Glomerular visceral epithelial cell (primary cell): ENCODE measurements at regions not wholly inside any gene's neighbourhood (a gene's known extent, or its start where the extent isn't known, plus 50 kb on each side); places are given as distances from the start of the nearest gene placed in this dataset.
A peak's percentile ranks its signal among the peaks of the same experiment; 100 is the strongest.

ENCODE experiments used
- DNase-seq: peaks from one replicate; pipeline ENCODE4 v3.0.0-alpha.2; 2016; ENCODE audit errors: extremely low spot score

DNA sequence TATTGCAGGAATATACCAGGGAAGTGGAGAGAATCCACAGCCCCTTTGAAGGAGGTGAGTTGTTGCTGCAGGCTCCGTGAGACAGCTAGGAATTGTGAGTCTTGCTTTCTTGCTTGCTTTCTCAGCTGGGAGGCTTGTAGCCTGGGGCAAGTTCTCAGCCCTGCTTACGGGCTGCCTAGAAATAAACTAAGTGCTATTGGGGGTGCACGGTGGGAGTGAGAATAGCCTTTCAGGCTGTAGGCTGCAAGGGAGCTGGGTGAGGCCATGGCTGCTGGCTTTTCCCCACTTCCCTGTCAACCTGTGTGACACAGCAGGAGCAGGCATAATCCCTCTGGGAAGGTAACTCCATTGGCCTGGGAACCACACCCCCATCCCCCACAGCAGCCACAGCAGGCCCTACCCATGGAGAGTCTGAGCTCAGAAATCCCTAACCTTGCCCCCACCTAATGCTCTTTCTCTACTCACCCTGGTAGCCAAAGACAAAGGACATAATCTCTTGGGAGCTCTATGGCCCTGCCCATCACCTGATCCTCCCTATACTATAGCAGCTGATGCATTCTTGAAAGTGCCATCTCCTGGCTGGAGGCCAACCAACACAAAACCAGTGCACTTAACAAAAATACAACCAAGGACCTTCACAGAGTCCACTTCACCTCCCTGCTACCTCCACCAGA, 113.0 kb downstream of the MMRN1 start:
- no peak for DNase-seq

DNA sequence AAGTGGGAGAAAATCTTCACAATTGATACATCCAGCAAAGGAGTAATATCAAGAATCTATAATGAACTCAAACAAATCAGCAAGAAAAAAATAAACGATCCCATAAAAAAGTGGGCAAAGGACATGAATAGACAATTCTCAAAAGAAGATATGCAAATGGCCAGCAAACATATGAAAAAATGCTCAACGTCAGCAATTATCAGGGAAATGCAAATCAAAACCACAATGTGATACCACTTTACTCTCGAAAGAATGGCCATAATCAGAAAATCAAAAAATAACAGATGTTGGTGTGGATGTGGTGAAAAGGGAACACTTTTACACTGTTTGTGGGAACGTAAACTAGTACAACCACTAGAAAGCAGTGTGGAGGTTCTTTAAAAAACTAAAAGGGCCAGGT, 114.3 kb upstream of the CCSER1 start:
- no peak for DNase-seq

DNA sequence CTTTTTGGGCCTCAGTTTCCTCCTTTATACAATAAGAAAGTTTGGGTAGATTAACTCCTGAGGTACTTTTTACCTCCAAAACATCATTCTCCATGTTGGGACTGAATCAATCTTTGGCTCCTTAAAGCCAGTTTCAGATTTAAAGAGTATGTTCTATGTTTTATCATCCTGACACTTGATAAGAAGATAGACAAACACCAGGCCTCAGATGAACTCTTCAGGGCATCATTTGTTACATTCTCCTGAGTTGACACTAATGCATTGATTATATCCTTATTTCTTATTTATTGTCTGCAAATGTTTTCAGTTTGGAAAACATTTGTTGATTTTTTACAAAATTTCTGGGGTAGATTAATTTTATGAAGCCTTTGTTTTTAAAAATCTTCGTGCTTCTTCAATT, 102.7 kb upstream of the CCSER1 start:
- DNase-seq = no peak

DNA sequence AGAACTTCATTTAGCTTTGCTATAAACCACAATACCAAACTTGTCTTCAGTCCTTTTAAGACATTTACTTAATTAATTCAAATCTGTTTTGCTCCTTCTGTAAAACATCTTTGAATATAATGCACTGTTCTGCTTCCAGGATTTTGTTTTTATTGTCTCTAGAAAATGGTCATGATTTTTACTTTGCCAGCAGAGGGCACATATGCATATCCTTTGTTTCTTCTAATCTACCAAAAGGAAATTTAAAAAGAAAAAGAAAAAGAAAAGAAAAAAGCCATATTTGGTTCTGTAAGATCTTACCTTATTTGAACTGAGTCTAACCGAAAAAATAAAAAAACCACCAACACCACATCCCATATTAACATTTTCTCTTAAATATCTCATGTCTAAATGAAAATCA, 101.9 kb upstream of the CCSER1 start:
- peak; percentile 6 for DNase-seq

DNA sequence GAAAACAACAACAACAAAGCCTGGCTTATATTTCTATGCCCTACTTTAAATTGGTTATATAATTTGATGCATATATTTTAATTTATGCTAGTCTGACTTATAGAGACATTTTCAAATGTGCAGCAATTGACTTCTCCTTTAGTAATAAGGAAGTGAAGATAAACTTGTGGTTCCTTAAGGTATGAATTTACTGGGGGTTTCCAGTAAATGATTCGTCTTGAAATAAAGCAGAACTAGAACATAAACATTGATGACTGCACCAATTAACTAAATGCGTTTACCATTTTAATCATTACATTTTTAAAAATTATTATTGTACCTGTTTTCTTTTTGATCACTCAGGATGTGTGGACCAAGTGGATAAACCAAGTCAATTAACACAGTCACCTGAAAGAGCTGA, 99.6 kb upstream of the CCSER1 start:
- no peak for DNase-seq

DNA sequence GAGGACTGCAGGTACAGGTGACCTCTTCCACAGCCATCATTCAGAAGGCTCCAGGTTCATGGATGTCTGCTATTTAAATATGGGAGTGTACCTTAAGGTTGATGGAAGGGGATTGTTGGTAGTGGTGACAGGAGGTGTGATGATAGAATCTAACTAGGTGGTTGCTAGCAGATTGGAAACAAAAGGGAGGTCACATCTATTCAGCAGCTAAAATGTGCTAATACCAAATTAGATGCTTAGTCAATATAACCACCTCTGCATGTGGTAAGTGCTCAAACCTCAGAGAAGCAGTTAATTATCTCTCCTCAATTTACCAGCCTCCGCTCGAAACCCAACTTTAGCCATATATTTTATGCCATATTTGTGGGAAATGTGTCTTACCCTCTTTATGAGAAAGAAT, 98.7 kb upstream of the CCSER1 start:
- no peak for DNase-seq

DNA sequence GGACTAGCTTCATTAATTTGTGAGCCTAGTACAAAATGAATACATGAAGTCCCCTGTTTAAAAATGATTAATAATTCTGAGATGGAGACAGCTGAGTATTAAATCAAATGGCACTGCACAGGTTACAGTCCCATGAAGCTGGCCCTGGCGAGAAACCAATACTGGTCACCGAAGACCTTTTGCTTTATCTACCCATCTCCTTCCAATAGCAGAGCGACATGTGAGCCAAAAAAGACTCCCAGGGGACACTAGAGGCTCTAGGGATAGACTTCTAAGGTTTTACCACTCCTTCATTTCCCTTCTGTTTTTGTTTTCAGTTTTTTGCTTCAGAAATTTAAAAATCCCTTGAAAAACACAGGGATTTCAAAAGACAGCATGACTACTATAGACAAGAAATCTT, 97.0 kb upstream of the CCSER1 start:
- DNase-seq = no peak

DNA sequence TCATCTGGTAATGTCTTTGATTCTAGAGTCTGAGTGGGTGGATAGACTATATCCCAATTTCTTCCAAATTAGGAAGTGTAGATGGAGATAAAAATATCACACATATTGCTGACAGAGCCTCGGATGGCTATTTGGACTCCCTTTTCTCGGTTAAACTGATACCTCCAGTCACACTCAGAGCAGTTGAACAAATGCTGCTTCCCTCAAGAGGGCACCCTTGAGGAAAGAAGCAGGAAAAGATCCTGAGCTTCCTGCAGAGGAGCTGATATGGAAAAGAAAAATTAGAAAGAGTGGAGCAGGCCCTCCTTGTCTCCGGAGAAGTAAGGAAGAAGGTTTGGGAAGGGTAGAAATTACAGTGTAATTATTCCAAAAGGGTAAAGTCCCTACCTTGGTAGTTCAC, 96.2 kb upstream of the CCSER1 start:
- DNase-seq = peak; percentile 11

DNA sequence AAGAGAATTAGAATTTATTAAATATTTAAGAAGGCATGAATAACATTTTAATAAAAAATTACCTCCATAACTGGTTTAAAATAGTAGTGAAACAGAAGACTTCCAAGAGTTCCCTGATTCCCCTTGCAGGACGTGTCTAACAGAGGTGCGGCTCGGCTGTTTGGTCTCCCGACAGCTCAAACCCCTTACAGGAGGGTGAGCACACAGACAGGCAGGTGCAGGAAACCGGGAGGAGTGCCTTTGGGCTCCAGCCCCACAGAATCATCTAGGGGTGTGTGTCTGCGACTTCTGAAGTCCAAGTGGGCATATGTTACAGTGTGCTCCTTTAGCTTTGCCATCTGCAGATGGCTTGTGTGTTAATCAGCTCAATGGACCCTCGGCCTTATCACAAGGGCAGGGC, 88.1 kb upstream of the CCSER1 start:
- DNase-seq = no peak

DNA sequence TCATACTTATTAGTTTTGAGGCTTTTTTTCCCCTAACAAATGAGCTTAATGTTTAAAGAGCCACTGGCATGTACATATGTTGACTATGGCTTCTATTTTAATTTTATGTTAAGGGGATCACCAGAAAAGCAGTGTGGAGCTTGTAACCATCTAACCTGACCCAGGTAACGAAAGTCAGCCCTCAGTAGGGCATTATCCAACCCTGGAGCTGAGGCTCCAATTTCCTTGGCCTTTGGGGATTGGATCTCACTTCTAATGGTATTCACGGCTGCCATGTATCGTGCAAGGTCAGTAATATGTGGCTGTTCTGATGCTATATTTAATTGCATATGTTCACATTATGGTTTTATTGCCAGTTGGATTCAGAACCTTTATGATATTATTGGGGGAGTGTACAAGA, 75.2 kb upstream of the CCSER1 start:
- no peak for DNase-seq

DNA sequence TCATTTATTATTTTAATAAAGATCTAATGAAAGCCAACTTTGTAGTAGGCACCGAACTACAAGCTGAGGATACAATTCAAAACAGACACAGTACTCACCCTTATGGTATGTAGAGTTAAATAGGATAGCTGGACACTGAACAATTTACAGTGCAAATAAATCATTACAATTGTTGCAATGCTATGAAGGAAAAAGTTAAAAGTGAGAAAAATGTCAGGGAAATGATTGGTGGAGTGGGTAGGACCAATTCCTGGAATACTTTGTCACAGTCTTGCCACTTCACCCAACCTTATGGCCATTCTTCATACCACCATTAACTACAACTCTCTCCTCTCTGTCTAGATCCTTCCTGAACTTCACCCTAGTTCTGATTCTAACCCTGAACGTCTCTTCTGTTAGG, 70.1 kb upstream of the CCSER1 start:
- no peak for DNase-seq

DNA sequence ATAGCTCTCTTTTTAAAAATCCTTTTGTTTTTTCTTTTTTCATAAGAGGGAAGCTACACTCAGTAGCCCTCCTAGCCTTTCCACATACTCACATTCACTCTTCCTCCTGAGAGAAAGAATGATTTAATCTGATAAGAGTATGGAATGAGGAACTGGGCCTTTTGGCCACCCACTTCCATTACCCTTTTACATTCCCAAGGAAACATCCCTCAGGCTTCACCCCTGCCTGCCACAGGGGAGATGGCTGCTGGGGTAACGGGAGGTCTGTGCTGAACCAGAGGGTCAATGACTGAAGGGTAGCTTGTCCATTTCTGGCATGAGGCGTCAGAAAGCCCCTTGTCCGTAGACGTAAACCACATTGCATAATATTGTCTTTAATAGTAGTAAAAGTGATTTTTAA, 67.2 kb upstream of the CCSER1 start:
- no peak for DNase-seq

DNA sequence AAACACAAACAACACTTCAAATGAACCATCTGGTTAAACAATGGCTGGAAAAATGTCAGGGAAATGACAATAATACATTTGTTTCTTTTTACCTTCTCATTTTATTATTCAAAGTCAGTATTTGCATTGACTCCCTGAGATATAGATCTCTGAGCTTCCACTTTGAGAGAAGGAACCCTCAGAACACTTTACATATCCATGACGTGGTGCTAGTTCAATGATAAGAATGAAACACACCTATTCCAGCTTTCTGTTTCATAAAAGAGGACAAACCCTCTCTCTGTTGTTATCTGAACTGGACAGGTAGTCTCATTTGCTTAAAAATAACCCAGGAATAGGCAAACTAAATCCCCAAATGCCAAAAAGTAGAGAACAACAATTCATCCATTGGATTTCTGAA, 65.3 kb upstream of the CCSER1 start:
- no peak for DNase-seq

DNA sequence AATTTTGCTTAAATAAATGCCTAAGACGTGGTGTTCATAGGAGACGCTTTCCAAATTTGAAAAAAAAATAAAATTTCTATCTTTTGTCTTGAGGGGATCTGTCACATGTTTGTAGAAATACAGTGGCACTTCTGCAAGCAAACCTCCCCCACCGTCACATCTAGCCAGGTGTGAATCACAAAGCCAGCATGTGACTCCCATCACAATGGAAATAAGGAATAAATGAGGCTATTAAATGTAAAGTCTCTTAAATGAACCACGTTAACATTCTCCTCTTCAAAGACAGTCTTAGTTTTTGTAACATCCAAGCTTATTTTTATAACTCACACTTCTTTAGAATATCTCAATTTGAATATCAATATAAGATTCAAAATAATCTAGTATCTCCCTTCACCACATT, 63.0 kb upstream of the CCSER1 start:
- no peak for DNase-seq

DNA sequence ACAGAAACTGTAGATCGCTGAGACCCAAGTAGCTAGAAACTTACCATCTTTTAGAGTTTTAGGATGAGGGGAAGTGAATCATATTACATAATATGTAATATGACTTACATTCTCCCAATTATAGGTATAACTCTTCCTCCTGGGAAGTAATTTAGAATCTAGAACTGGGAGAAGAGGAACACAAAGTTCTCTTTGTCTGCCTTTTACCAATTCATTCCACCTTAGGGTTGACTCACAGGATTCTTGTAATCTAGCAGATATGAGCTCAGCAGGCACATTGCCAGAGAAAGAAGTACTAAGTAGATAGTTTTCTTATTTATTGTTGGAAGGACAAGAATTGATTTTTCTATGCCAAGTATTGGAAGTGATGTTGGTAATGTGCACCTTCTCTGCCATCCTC, 58.0 kb upstream of the CCSER1 start:
- no peak for DNase-seq

DNA sequence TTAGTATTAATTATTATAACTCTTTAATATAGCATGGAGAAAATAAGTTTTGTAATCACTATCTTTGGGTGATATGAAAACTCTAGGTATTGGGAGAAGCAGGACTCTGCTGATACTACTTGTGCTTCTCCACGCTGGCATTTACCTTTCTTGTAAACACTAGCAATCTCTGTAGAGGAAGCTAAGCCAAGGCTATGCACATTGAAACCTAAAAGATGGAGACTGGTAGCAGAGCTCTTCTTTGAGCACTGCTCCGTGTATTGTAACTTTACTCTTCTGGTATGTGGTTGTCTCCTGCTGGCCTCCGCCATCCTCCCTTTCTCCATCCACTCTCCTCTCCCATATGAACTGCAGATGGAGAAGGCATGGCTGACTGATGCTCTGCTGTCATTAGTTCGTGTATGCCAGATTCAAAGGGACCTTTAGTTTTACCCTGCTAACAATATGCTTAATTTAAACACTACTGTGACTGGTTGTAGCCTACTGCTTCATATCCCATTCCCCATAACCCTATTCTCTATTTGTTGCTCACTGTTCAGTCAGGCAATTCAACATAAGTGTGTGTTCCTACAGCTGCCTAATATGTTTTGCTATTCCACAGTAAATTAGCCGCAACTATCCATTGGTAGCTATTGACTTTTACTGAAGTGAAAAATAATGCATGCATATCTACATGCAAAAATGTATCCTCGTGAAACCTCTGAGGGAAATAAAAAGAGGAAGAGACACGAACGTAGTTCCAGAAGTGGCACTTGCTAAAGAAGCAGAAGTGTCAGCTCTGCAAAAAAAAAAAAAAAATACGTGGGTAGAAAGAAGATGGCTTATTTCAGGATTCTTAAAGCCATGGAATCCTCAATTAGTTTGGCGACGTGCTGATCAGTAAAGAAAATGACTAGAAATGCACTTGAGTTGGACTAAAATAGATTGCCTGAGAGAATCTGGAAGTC, 55.6 kb upstream of the CCSER1 start:
- no peak for DNase-seq

DNA sequence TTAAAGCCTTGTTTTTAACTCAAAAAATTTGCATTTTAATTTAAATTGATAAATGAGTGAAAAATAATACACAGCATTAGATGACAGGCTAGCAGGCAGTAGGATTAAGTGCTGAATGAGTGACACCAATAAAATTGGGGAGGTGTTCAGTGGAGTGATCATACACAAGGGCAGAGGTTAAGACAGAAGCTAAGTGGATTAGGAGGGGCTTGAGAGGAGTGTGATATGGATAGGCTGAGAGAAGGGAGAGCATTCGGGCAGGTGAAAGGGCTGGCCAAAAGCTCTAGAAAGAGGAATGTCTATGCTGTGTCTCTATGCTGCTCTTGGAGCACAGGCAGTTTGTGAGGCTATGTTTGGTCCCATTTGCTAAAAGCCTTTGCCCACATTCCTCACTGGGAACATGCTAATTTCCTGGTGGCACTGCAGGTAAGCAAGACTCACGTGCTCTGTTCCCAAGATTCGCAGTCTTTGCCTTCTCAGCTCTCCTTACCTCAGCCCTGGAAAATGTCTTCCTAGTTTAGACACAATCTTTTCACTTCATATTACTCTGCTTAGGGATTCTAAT, 52.8 kb upstream of the CCSER1 start:
- no peak for DNase-seq
